Activated naive CD4-positive, alpha-beta T cell treated with Interleukin-2 at 50 U/mL for 16 hours (primary cell): ENCODE measurements at regions not wholly inside any gene's neighbourhood (a gene's known extent, or its start where the extent isn't known, plus 50 kb on each side); places are given as distances from the start of the nearest gene placed in this dataset.

Experiments
- DNase-seq: peaks from one replicate; pipeline ENCODE4 v3.0.0-alpha.2; 2020

DNA sequence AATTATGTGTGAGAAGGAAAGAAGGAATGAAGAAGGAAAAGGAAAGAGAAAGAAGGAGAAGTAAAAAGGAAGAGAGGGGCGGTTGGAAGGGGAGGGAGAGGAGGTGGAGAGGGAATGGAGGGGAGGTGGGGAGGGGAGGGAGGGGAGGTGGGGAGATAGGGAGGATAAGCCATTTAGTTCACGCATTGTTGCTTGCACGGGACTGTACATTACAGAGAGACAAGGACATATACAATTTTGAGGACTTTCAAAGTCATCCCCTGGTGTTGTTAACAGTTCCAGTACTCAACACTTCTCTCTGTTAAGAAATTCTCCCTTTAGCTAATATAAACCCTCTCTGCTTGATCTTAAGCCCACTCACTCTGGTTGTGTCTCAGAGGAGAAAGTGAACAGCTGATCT, 312.5 kb downstream of the GRIN2B start:
- DNase-seq: no peak

DNA sequence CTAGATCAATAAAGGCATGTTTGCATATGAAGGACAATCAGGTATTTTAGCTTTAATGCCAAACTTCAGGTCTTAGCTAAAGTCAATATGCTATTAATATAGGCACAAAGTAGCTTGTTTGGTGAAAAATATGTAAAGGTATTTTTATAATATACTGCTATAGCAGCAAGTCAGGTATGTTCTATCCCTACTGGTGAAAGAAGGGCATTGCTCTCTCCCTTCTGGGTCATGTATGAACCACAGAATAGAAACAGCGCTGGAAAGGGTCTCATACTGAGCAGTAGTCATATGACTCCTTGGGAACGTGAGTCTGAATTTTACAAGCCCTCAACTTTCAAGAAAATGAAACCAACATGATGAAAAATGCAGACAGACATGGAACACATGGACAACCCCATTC, 314.6 kb downstream of the GRIN2B start:
- DNase-seq: no peak

DNA sequence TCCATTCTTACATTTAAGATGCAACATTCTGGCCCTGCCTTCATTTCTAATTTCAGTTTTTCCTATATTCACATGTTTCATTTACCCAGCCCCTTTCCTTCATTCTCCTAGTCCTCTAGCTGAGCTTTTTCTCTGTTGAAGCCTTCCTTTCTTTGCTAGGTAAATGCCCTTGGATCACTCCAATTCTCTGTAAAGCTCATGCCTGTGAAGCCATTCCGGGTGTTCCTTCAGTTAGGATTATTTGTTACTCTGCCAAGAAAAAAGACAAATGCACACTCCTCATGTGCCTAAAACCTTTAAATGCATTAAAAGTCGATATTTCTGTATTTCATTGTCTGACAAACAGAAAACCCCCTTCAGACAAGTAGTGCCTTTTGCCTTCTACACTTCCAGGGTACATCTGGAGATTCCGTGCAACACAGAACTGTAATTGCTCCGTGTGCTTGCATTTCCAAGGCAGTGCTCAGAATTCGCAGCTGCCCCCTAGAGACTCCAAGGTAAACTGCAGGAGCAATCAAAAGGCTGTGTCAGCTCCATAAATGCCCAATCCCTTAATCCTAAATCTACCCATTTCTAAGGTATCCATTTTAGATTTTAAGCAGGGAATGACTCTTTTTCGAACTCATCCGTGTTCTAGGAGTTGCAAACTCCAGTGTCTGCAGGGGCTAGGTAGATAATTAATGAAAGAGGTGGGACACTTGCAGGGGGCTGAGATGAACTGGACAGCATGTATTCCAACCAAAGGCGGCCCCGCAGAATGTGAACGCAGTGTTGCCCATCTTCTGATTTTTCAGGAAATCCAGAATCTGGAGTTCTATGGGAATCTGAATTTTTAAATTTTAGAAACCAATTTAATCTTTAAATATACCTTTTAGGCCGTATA, 320.2 kb downstream of the GRIN2B start:
- DNase-seq: peak; percentile 4

DNA sequence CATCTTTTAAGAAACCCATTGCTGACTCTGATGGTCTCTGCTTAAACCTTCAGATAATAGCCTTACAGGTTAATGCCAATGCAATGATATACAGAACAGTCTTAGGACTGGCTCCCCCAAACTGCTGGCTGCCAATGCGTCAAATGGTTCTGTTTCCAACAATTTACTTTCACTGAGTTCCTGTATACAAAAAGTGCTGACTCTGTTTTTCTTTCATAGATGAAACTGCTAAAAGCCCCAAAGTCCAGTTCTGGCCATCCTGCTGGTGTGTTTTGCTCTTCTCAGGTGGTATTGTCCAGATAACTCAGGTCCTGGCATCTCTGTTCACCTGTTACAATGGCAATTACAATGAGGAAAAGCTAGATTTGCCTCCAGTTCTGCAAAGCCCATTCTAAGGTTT, 326.9 kb downstream of the GRIN2B start:
- no peak for DNase-seq

DNA sequence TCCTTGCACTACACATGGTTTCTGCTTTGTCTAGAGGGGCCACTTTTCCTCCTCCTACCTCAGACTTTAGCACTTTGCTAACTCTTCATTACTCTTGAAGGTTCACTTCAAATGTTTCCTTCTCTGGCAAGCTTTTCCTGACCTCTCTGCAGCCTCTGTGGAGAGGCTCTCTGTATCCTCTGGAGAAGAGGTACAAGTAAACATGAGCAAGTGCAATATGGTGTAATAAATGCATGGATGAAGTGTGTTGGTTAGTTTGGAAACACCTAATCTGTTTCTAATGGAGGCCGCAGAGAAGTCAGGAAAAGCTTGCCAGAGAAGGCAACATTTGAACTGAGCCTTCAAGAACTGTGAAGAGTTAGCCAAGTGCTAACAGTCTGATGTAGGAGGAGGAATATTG, 329.3 kb downstream of the GRIN2B start:
- no peak for DNase-seq

DNA sequence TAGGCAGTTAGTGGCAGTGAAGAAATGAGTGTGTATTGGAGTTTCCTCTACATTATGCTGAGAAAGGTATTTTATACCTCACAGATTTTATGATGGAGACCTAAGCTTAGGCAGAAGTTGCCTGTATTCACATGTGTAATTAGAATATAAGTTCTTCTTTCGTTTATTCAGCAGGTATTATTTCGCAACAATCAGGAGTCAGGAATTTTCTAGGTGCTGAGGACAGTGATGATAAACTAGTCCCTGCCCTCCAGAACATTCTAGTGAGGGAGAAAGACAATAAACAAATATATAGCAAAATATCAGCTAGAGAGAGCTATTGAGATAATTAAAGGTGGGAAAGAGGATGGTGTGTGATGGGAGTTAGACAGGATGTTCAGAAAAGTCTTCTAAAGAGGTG, 345.7 kb downstream of the GRIN2B start:
- DNase-seq: no peak

DNA sequence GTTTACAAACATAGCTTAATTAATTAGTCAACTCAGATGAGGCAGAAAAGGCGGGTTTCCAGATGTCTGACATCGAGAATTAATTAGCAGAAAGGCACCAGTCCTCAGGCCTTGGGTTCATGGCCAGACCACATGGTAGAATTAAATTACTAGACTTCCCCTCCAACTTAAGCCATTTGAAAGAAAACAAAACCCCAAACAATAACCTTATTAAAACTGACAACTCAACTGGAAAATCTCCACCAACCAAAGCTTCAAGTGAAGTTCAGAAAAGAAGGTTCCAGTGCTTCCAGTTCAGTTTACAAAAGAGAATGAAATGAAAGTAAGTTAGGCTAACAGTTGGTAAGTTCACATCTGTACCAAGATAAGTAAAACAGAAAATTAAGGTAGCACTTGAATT, 349.5 kb downstream of the GRIN2B start:
- no peak for DNase-seq

DNA sequence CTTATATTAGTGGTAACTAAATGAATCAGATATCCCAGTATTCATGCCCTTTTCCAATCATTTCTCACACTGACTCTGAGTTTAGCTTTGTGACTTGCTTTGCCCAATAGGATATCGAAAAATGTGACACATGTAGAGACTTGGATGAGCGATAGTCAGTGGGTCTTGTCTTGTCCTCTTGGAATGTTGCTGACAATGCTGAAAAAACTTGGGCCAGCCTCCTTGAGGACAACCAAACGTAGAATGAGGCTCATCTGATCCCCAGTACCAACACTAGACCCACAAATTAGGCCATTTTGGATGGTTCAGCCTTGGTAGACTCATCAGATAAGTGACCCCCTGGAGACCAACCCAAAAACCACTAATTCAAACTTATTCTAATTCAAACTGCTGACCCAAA, 351.0 kb downstream of the GRIN2B start:
- DNase-seq: no peak

DNA sequence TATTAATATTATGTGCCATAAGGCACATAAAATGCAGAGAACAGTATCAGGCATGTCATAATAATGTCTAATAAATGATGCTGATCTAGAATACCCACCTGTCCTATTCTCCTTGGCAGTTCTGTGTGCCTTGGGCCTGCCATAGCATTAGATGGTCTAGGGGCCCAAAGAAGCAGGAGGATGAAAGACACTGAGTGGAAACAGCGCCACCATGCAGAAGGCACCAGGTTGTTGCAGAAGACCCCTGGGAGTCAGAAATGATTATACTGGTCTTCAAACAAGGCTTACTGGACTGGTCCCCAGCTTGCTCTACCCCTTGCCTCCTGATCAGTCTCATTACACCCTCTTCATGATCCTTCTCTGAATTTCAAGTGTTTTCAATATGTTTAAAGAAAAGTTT, 353.3 kb downstream of the GRIN2B start:
- DNase-seq: no peak

DNA sequence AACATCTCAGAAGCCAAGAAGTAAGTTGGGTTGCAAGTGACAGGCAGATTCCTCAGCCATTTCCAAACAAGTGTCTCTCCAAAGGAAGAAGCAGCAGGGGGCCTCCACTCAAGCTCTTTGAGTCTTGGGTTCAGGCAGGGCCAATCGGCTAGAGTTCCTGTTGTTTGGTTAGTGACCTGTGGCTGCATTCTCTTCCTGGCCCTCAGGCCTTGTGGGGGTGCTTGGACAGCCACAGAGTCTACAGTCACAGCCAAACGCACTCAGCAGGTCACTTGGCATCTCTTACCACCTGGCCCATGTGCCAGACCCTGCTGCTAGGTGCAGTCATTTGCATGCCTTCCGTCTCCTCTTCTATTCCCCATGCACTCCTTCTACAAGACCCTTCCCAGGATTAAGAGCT, 353.9 kb downstream of the GRIN2B start:
- DNase-seq: no peak

DNA sequence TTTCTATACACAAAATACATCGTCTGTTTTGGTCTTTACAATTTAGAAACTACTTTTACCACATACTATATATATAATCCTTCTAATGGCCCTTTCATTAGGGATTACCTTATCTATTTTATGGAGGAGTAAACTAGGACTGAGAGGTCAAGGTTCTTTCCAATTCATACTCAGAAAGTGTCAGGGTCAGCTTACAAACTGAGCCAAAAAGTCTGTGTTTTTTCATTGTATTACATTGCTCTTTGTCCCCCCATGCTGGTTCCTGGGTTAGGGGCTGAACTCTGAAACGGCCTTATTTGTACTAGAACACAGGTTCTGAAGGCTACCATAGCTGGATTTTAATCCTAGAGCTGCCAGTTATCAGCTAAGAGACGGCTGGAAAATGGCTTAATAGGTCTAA, 368.1 kb downstream of the GRIN2B start:
- no peak for DNase-seq

DNA sequence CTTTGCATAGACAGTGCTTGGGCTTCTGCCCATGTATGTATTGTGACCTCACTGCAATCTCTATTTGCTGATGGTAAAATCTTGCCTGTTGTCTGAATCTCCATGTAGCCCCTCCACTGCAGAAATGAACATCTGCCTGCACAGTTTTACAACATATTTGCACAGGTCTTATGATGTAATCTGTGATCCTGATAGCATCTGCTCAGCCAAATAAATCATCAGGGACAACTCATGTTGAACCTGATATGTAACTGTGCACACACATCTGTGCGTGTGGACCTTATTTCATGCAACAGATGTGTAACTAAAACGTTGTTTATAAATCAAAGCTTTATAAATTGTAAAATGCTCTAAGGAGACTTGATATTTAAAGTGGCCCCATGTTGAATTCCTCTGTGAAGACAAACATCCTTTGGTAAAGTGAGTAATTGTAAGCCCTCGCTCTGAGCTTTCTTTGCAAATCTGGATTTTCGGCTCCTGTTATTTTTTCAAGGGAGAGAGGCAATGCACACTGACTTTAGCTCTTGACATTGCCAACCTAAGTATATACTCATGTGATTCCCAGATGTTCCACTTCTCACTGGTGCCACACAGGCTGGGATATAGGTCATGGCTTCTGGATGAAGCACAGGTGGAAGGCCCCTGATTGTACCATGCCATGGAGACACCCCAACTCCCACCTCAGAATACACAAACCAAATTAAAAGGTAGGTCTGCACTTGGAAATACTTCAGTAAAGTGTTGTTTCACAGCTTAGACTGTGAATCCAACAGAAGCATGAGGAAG, 371.3 kb downstream of the GRIN2B start:
- no peak for DNase-seq

DNA sequence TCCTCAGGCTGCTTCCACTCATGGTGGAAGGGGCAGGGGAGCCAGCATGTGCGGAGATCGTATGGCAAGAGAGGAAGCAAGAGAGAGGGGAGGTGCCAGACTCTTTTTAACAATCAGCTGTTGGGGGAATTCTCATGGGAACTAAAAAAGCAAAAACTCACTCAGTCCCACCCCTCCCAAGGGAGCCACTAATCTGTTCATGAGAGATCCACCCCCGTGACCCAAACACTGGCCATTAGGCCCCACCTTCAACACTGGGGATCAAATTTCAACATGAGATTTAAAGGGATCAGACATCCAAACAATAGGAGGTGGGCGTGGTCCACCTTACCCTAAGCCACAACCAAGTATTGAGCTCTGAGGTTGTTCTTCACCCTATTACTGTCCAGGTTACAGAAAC, 375.1 kb downstream of the GRIN2B start:
- DNase-seq: no peak

DNA sequence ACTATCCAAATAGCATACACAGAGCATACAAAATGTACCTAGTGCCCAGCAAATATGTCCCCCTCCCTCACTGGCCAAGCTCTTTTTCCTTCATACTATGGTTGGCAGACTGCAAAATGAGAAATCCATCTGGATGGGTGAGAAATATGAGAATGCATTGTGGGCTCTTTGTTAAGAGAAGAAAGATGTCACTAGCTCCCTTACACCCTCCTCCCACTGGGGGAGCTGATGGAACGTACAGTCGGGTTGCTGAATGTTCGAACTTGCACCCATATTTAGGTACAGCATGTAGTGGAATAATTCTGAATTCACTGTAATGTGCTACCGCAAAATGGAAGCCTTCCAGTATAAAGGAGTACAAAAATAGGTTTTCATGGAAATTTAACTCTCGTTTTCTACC, 377.4 kb downstream of the GRIN2B start:
- DNase-seq: no peak

DNA sequence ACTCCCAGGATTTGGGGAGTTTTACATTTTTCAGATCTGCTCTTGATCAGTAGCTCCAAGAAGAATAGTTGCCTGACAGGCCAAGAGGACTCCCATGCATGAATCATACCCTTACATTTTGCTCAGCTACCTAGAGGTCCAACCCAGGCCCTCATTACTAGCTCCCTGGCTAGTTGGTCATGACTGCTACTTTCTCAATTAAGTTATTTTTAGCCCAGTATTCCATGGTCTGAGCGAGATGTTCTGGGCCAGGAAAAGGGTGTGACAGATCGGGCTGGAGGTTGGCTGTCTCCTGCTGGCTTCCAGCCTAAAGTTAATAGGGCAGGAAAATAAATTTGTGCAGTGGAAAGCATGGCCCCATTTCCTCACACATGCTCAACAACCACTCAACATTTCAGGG, 379.2 kb downstream of the GRIN2B start:
- no peak for DNase-seq

DNA sequence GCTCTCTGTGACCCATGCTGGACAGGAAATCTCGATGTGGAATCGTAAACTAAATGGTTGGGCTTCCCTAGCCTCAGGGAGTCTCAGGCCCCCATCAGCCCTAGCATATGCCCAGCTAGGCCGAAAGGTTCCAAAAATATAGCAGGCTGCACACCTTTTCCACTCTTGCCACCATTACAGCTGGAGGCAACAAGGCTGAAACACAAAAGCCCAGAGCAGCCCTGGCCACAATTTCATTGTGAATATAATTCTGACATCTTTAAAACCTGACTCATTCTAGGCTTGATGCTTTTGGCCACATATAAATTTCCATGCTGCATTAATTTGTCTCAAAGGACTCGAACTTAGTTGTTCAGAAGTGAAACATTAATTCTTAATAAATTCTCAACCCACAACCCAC, 382.2 kb downstream of the GRIN2B start:
- no peak for DNase-seq

DNA sequence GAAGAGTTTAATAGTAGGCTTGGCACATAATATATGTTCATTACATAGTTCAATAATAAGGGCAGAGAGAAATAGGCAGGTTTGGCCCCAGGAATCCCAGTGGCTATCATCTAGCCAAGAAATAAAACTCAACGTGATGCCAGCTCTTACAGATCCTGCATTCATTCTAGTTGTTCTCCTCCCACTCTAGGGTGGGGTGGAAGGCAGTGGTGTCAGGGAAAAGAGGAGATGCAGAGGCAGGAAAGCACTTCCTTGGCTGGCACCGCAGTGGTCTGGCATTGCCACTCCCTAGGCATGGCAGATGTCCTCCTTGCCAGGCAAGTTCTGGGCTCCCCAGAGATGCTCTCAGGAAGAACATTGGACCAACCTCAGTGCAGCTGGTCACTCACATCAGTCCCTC, 383.6 kb downstream of the GRIN2B start:
- DNase-seq: no peak

DNA sequence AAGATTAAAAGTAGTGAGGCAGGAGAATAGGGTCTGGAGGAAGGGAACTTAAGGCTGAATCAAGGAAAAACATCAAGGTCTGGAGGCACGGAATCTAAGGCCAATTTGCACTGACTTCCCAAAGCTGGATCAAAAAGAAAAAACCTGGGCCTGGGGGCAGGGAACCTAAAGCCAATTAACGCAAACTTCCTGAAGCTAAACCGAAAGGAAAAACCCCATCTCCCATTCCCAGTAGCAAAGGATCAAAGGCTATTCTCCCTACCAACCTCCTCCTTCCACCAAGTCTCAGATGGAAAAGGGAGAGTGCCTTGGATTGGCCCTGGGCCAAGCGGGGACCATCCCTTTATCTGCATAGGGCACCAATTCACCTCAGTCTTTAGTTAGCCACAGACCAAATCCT, 384.2 kb downstream of the GRIN2B start:
- no peak for DNase-seq

DNA sequence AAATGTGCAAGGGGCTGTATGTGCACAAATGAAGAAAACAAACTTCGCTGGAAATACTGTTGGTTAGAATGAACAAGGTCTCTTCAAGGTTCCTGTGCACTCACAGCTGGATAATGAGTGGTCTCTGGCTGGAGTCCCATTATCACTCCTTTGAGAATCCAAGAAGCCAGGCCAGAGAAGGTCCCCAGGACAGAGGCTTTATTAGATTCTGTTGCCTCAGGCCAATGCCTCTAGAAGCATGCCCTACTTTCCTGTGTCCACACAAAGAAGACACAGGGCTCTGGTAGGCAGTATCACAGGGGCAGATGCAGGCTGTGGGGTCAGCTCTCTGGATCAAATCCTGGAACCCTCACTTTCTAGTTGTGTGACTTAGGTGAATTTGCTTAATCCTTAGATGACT, 384.7 kb downstream of the GRIN2B start:
- no peak for DNase-seq

DNA sequence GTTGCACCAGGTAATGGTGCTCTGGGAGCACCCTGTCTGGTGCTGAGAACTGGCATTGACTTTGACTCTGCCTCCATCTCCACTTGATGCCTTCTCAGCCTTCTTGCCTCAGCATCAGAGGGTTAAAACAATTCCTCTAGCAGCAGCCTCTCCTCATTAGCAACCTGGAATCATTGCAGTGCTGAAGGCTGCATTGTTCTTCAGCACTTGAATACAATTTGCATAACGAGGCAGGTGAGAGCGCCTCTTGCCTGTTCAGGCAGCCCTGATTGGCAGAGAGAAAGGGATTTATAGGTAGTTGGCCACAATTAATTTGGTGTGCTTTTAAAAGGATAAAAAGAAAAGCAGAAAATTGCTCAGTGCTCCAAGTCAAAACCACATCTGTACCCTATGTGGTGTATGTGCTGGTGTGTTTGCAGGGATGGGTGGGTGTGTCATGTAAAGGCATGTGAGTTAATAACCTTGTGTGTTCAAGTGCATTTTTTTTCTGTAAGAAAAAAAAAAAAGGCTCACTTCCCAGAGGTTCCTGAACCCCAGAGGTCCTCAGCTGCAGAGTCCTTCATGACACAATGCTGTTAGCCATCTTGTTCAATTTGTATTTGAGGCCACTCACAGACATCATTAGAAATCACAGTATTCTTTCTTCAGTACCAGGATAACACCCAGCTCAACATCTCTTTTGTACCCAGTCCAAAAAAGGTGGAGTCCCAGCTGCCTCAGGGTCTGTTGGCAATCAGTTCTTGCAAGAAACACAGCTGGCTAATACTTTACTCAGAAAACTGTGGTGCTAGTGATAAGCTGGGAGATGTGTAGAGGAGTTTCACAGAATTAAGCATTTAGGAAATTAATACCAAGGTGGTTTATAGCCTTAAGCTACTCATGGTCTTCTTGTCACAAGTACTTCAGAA, 385.6 kb downstream of the GRIN2B start:
- no peak for DNase-seq

DNA sequence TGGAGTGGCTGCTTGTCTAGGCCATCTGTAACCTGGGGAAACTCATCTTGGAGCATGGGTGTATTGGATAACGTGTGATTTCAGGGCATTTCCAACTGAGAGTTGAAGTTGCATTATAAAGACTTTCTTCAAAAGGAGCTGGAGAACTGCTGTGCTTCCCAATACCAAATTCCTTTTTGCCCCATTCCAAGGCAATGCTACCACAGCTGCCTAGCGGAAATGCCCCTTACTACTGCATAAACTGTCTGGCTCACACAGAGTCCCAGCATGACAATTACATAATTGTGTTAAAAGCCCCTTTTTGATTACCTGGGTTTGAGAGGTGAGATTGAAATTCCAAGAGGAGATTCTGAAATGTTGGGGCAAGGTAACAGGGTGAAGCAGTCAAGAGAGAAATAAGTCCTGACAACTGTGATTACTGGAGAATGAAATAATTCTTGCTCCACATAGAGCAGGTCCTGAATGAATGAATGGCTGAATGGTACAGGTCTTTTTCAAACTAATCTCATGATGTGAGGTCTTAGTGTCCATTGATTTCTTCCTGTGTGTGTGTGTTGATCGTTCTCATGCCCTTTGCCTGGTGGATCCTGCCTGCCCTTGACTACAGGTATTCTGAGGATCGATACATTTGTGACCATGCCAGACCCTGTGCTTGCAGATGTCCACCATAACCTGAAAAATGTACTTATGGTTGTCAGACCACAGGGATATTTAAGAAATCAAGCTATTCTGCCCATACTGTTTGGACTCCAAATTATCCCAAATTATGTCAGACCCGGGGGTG, 386.5 kb downstream of the GRIN2B start:
- DNase-seq: no peak
